Right lobe of liver (tissue), 6 donors: ENCODE measurements at regions not wholly inside any gene's neighbourhood (a gene's known extent, or its start where the extent isn't known, plus 50 kb on each side); places are given as distances from the start of the nearest gene placed in this dataset.

ENCODE experiments used
- ATAC-seq, 4 donors: fragments of 200-7000 bp; cut with Tn5 transposase; one replicate each; pipeline ENCODE4 v1.9.1; 2020; ENCODE audit warnings: mild to moderate bottlenecking in 4 of 4, moderate library complexity in 4 of 4
- DNase-seq, 3 donors: peaks; one replicate each; pipeline ENCODE4 v3.0.0-alpha.2; 2020
- H3K27ac ChIP-seq, 3 donors: fragments of 200-600 bp; one replicate each; pipeline ENCODE4 v1.8.0; 2022
- H3K27me3 ChIP-seq, 2 donors: fragments of 200-600 bp; one replicate each; pipeline ENCODE4 v1.8.0; 2022
- H3K36me3 ChIP-seq, 4 donors: fragments of 200-600 bp; sonication (generic) in 1 of 4; one replicate each; pipeline versions ENCODE4 v1.5.1 to v1.8.0; 2017 to 2022; ENCODE audit warnings: control low read depth in 1 of 4
- H3K4me1 ChIP-seq, 4 donors: fragments of 200-600 bp; sonication (generic) in 1 of 4; one replicate each; pipeline versions ENCODE4 v1.5.1 to v1.8.0; 2017 to 2022; ENCODE audit warnings: control low read depth in 1 of 4
- H3K4me3 ChIP-seq, 3 donors: fragments of 200-600 bp; one replicate each; pipeline ENCODE4 v1.8.0; 2022
- H3K9me3 ChIP-seq, 4 donors: fragments of 200-600 bp; sonication (generic) in 1 of 4; one replicate each; pipeline versions ENCODE4 v1.5.1 to v1.8.0; 2017 to 2022; ENCODE audit warnings: control low read depth in 1 of 4
- CTCF ChIP-seq, 4 donors: fragments of 200-600 bp in 3 of 4; fragments of 450-650 bp in 1 of 4; IDR thresholded peaks; one replicate each; pipeline versions ENCODE4 v1.5.1 to v1.8.0; 2016 to 2022; ENCODE audit warnings: antibody characterized with exemption in 4 of 4, mild to moderate bottlenecking in 2 of 4
- POLR2A ChIP-seq: fragments of 450-650 bp; IDR thresholded peaks from one replicate; pipeline ENCODE4 v1.6.1; 2017; ENCODE audit warnings: antibody characterized with exemption, mild to moderate bottlenecking
- WGBS: methylation state at CpG from one replicate; pipeline ENCODE4 v1.1.6; 2018; ENCODE audit warnings: low coverage, low lambda C conversion rate; ENCODE audit not compliant: insufficient coverage; ENCODE audit errors: missing lambda C conversion rate; 5-methylcytosine and 5-hydroxymethylcytosine counted together
- intact Hi-C, 2 donors: fragments of 100-400 bp; cut with DNase I; formaldehyde crosslinking; loops; one replicate each; pipeline versions ENCODE4 v1.11.2 to v1.14.1; 2022
- donor health status: DM: no; HTN: yes; CAD: no.
- donor health status: DM: no; HTN: no; CAD: no.
- donor health status: DM: no; HTN: no; CAD: no.
- donor health status: DM: no; HTN: yes; CAD: no.
- donor health status: DM: no; HTN: yes; CAD: no.

GRCh38 chr11:121892131-121892681 is 223.8 kb downstream of the BLID start:
- TF ChIP-seq CTCF (IDR thresholded peaks at IDR 0.05) (no peak), POLR2A (no peak)
- intact Hi-C loops: no loop called here
- Histone ChIP-seq H3K4me3 (no peak overlapping the region), H3K27ac (no peak overlapping the region), H3K36me3 (no peaks in the 10 kb centered on the region), H3K9me3 (no peaks in the 10 kb centered on the region), H3K4me1 (no peaks in the 10 kb centered on the region), H3K27me3 (no peaks in the 10 kb centered on the region)
- no peak for DNase-seq
- no peak for ATAC-seq
- 71% methylated on average over 1 of the region's 3 CpGs for WGBS

- intact Hi-C loops: no loop called here
- no peak overlapping the region for H3K27ac ChIP-seq
- TF ChIP-seq CTCF (IDR thresholded peaks at IDR 0.05) (no peak), POLR2A (no peak)
- no peaks in the 10 kb centered on the region for H3K36me3 ChIP-seq
- no peaks in the 10 kb centered on the region for H3K4me1 ChIP-seq
- peak in 2 of 4 donors; percentile 35 to 42 for ATAC-seq
- H3K4me3 ChIP-seq: no peak overlapping the region
- no peaks in the 10 kb centered on the region for H3K9me3 ChIP-seq
- DNase-seq: no peak
- WGBS: 75% methylated on average over 6 of the region's 6 CpGs
- no peaks in the 10 kb centered on the region for H3K27me3 ChIP-seq
These were observed 225.0 kb downstream of the BLID start for GRCh38 chr11:121890946-121891515.

- H3K4me1 ChIP-seq: no peaks in the 10 kb centered on the region
- WGBS: 33% methylated on average over 1 of the region's 2 CpGs
- no peak for TF ChIP-seq POLR2A
- no peak for TF ChIP-seq CTCF (IDR thresholded peaks at IDR 0.05)
- DNase-seq: no peak
- peak in 3 of 4 donors; percentile 25 to 33 (median 29) for ATAC-seq
- intact Hi-C loops: no loop called here
- no peaks in the 10 kb centered on the region for H3K9me3 ChIP-seq
- H3K4me3 ChIP-seq: no peak overlapping the region
- H3K36me3 ChIP-seq: no peaks in the 10 kb centered on the region
- H3K27me3 ChIP-seq: no peaks in the 10 kb centered on the region
- H3K27ac ChIP-seq: no peak overlapping the region
These were observed 225.6 kb downstream of the BLID start for GRCh38 chr11:121890377-121890776.

GRCh38 chr11:121889931-121890330 is 226.1 kb downstream of the BLID start:
- ATAC-seq (peak in 1 of 4 donors; percentile 52), DNase-seq (no peak)
- intact Hi-C loops: no loop called here
- TF ChIP-seq POLR2A: no peak
- TF ChIP-seq CTCF (IDR thresholded peaks at IDR 0.05): no peak
- 79% methylated on average over 1 of the region's 1 CpG for WGBS
- Histone ChIP-seq H3K27ac (no peak overlapping the region), H3K4me3 (no peak overlapping the region), H3K4me1 (no peaks in the 10 kb centered on the region), H3K36me3 (no peaks in the 10 kb centered on the region), H3K27me3 (no peaks in the 10 kb centered on the region), H3K9me3 (no peaks in the 10 kb centered on the region)
